Prostate gland (tissue), 2 donors: ENCODE measurements at regions not wholly inside any gene's neighbourhood (a gene's known extent, or its start where the extent isn't known, plus 50 kb on each side); places are given as distances from the start of the nearest gene placed in this dataset.

Source experiments
- DNase-seq: peaks from one replicate; pipeline ENCODE4 v3.0.0-alpha.2; 2019; ENCODE audit warnings: low spot score
- H3K27ac ChIP-seq, 2 donors: fragments of 200-600 bp; sonication (generic); 2 replicates each; pipeline ENCODE4 v1.5.1; 2017 to 2019
- H3K27me3 ChIP-seq: fragments of 200-600 bp; sonication (generic); replicated peaks from 2 replicates; pipeline ENCODE4 v1.5.1; 2019; ENCODE audit not compliant: insufficient read depth
- H3K36me3 ChIP-seq, 2 donors: fragments of 200-600 bp; sonication (generic); 1 replicate in 1 of 2; 2 replicates in 1 of 2; pipeline versions ENCODE4 v1.5.1 to v1.8.1; 2017 to 2019
- H3K4me1 ChIP-seq: fragments of 200-600 bp; sonication (generic); replicated peaks from 2 replicates; pipeline ENCODE4 v1.5.1; 2019
- H3K4me3 ChIP-seq, 2 donors: fragments of 200-600 bp; sonication (generic); 2 replicates each; pipeline ENCODE4 v1.5.1; 2017 to 2019
- H3K9me3 ChIP-seq: fragments of 200-600 bp; sonication (generic); 2 replicates; pipeline ENCODE4 v1.5.1; 2017
- CTCF ChIP-seq, 4 experiments: fragments of 200-600 bp in 2 of 4; fragments of 450-650 bp in 2 of 4; sonication (generic) in 2 of 4; IDR thresholded peaks; 1 replicate in 3 of 4; 2 replicates in 1 of 4; pipeline ENCODE4 v1.5.1; 2016 to 2019; ENCODE audit warnings: antibody characterized with exemption in 4 of 4, mild to moderate bottlenecking in 2 of 4, moderate library complexity in 2 of 4
- POLR2A ChIP-seq: fragments of 450-650 bp; IDR thresholded peaks from one replicate; pipeline ENCODE4 v1.6.1; 2016; ENCODE audit warnings: antibody characterized with exemption, mild to moderate bottlenecking
- POLR2AphosphoS5 ChIP-seq: sonication (generic); formaldehyde crosslinking; IDR thresholded peaks from one replicate; pipeline ENCODE4 v1.6.1; 2017; ENCODE audit warnings: antibody characterized with exemption
- WGBS: methylation state at CpG from one replicate; pipeline ENCODE4 v1.1.5; 2018; 5-methylcytosine and 5-hydroxymethylcytosine counted together
- intact Hi-C: fragments of 100-400 bp; cut with DNase I; formaldehyde crosslinking; loops from one replicate; pipeline ENCODE4 v1.14.2; 2022

GRCh38 chr4:175033162-175033561 lies 115.0 kb downstream of the ADAM29 start:
- intact Hi-C loops, result no loop called here
- Histone ChIP-seq H3K27ac (no peak overlapping the region), H3K36me3 (no peaks in the 10 kb centered on the region), H3K4me1 (no peaks in the 10 kb centered on the region), H3K9me3 (no peaks in the 10 kb centered on the region), H3K27me3 (no peaks in the 10 kb centered on the region), H3K4me3 (no peak overlapping the region)
- 78% methylated on average over 1 of the region's 1 CpG for WGBS
- TF ChIP-seq CTCF (IDR thresholded peaks at IDR 0.05) (no peak), POLR2A (no peak), POLR2AphosphoS5 (no peak)
- no peak for DNase-seq

- H3K27me3 ChIP-seq, result no peaks in the 10 kb centered on the region
- H3K27ac ChIP-seq, result no peak overlapping the region
- H3K4me3 ChIP-seq, result no peak overlapping the region
- WGBS, result 81% methylated on average over 1 of the region's 1 CpG
- no peaks in the 10 kb centered on the region for H3K9me3 ChIP-seq
- intact Hi-C loops, result no loop called here
- TF ChIP-seq POLR2A, result no peak
- no peak for TF ChIP-seq POLR2AphosphoS5
- TF ChIP-seq CTCF (IDR thresholded peaks at IDR 0.05), result no peak
- DNase-seq, result no peak
- no peaks in the 10 kb centered on the region for H3K4me1 ChIP-seq
- H3K36me3 ChIP-seq, result no peaks in the 10 kb centered on the region
Measured at GRCh38 chr4:175034007-175034406, 115.8 kb downstream of the ADAM29 start.

- DNase-seq, result no peak
- H3K27me3 ChIP-seq, result no peaks in the 10 kb centered on the region
- WGBS, result 45% methylated on average over 2 of the region's 2 CpGs
- no peaks in the 10 kb centered on the region for H3K36me3 ChIP-seq
- no peak overlapping the region for H3K27ac ChIP-seq
- H3K9me3 ChIP-seq, result no peaks in the 10 kb centered on the region
- no peaks in the 10 kb centered on the region for H3K4me1 ChIP-seq
- TF ChIP-seq POLR2A (no peak), CTCF (IDR thresholded peaks at IDR 0.05) (no peak), POLR2AphosphoS5 (no peak)
- no peak overlapping the region for H3K4me3 ChIP-seq
- intact Hi-C loops, result no loop called here
Measured at GRCh38 chr4:175034986-175035705, 117.0 kb downstream of the ADAM29 start.

- Histone ChIP-seq H3K36me3 (no peaks in the 10 kb centered on the region), H3K4me1 (no peaks in the 10 kb centered on the region), H3K4me3 (no peak overlapping the region), H3K9me3 (no peaks in the 10 kb centered on the region), H3K27me3 (no peaks in the 10 kb centered on the region), H3K27ac (no peak overlapping the region)
- intact Hi-C loops, result no loop called here
- WGBS, result 71% methylated on average over 2 of the region's 2 CpGs
- TF ChIP-seq POLR2A, result no peak
- TF ChIP-seq POLR2AphosphoS5, result no peak
- TF ChIP-seq CTCF (IDR thresholded peaks at IDR 0.05), result no peak
- DNase-seq, result no peak
Measured at GRCh38 chr4:175035905-175036304, 117.7 kb downstream of the ADAM29 start.

GRCh38 chr4:175048111-175048784 lies 130.1 kb downstream of the ADAM29 start:
- DNase-seq, result no peak
- TF ChIP-seq CTCF (IDR thresholded peaks at IDR 0.05) (no peak), POLR2AphosphoS5 (no peak), POLR2A (no peak)
- Histone ChIP-seq H3K4me3 (no peak overlapping the region), H3K9me3 (no peaks in the 10 kb centered on the region), H3K27me3 (no peaks in the 10 kb centered on the region), H3K36me3 (no peaks in the 10 kb centered on the region), H3K4me1 (no peaks in the 10 kb centered on the region), H3K27ac (no peak overlapping the region)
- intact Hi-C loops, result no loop called here
- 70% methylated on average over 1 of the region's 1 CpG for WGBS
